PC-3 (cell line): ENCODE measurements at regions not wholly inside any gene's neighbourhood (a gene's known extent, or its start where the extent isn't known, plus 50 kb on each side); places are given as distances from the start of the nearest gene placed in this dataset.

ENCODE experiments used
- ATAC-seq: fragments of 200-7000 bp; cut with Tn5 transposase; 2 replicates; pipeline ENCODE4 v1.9.1; 2020; ENCODE audit warnings: mild to moderate bottlenecking, moderate library complexity
- BruUV-seq: library from RNA; stranded (reverse); fragments of 400-500 nt; replicated peaks from 2 replicates; lab custom pipeline; 2021; lab: Mats Ljungman, UMichigan
- CTCF ChIA-PET: fragments of 300-600 bp; sonication (Branson Sonifier 250); formaldehyde crosslinking; loops from one replicate; lab custom pipeline; 2022; ENCODE audit warnings: antibody characterized with exemption; lab: Charles Lee
- POLR2A ChIA-PET: fragments of 300-600 bp; sonication (Branson Sonifier 250); formaldehyde crosslinking; loops from one replicate; lab custom pipeline; 2022; ENCODE audit warnings: antibody characterized with exemption; ENCODE audit not compliant: unreplicated experiment; lab: Charles Lee
- DNase-seq: peaks from one replicate; pipeline ENCODE4 v3.0.0-alpha.2; 2015
- H2AFZ ChIP-seq: fragments of 300-600 bp; sonication (generic); 2 replicates; pipeline ENCODE4 v1.6.0; 2016; ENCODE audit warnings: antibody characterized with exemption, low read length
- H3F3A ChIP-seq: fragments of 300-600 bp; sonication (generic); one replicate; pipeline ENCODE4 v1.6.0; 2017; ENCODE audit warnings: antibody characterized with exemption, low read length, control low read depth, mild to moderate bottlenecking; ENCODE audit not compliant: unreplicated experiment
- H3K27ac ChIP-seq: fragments of 300-600 bp; sonication (generic); 2 replicates; pipeline ENCODE4 v1.5.1; 2016; ENCODE audit warnings: mild to moderate bottlenecking, low read length
- H3K27me3 ChIP-seq: fragments of 300-600 bp; sonication (generic); 2 replicates; pipeline ENCODE4 v1.6.1; 2016; ENCODE audit warnings: low read length, mixed read lengths
- H3K36me3 ChIP-seq: fragments of 300-600 bp; sonication (generic); 2 replicates; pipeline ENCODE4 v1.6.1; 2016; ENCODE audit warnings: low read depth, mixed run types, low read length, mixed read lengths
- H3K4me1 ChIP-seq: fragments of 300-600 bp; sonication (generic); 2 replicates; pipeline ENCODE4 v1.5.1; 2016; ENCODE audit warnings: low read length; ENCODE audit not compliant: insufficient read depth
- H3K4me2 ChIP-seq: fragments of 300-600 bp; sonication (generic); 2 replicates; pipeline ENCODE4 v1.6.0; 2016; ENCODE audit warnings: low read length
- H3K4me3 ChIP-seq: fragments of 300-600 bp; sonication (generic); 2 replicates; pipeline ENCODE4 v1.5.1; 2016; ENCODE audit warnings: mild to moderate bottlenecking, low read length, mixed read lengths
- H3K79me2 ChIP-seq: fragments of 300-600 bp; sonication (generic); 2 replicates; pipeline ENCODE4 v1.6.1; 2017; ENCODE audit warnings: low read length, mixed read lengths
- H3K9ac ChIP-seq: fragments of 300-600 bp; sonication (generic); 2 replicates; pipeline ENCODE4 v1.6.0; 2016; ENCODE audit warnings: mild to moderate bottlenecking, low read length
- H3K9me2 ChIP-seq: fragments of 300-600 bp; sonication (generic); replicated peaks from 2 replicates; pipeline ENCODE4 v1.6.1; 2016; ENCODE audit warnings: mixed run types, low read length, mixed read lengths
- H3K9me3 ChIP-seq: fragments of 300-600 bp; sonication (generic); 2 replicates; pipeline ENCODE4 v1.6.1; 2016; ENCODE audit warnings: low read length, mixed read lengths
- H4K20me1 ChIP-seq: fragments of 300-600 bp; sonication (generic); 2 replicates; pipeline ENCODE4 v1.6.1; 2016; ENCODE audit warnings: low read length, mixed read lengths
- EZH2 ChIP-seq: fragments of 300-600 bp; sonication (generic); IDR thresholded peaks from one replicate; pipeline ENCODE4 v1.6.1; 2017; ENCODE audit warnings: antibody characterized with exemption, mild to moderate bottlenecking, low read length; ENCODE audit not compliant: unreplicated experiment
- EZH2phosphoT487 ChIP-seq: fragments of 300-600 bp; sonication (generic); IDR thresholded peaks from 2 replicates; pipeline ENCODE4 v1.6.1; 2018; ENCODE audit warnings: mild to moderate bottlenecking, antibody characterized with exemption, low read length, borderline replicate concordance
- intact Hi-C: fragments of 100-400 bp; cut with micrococcal nuclease; formaldehyde crosslinking; loops from 2 replicates; pipeline ENCODE4 v1.9.0; 2023
- TF ChIP-seq, protein P1 (sequence below): fragments of 300-600 bp; sonication (generic); conservative IDR thresholded peaks from 2 replicates; pipeline ENCODE4 v1.5.1; 2017; ENCODE audit warnings: antibody characterized with exemption, low read depth, mild to moderate bottlenecking, low read length

DNA sequence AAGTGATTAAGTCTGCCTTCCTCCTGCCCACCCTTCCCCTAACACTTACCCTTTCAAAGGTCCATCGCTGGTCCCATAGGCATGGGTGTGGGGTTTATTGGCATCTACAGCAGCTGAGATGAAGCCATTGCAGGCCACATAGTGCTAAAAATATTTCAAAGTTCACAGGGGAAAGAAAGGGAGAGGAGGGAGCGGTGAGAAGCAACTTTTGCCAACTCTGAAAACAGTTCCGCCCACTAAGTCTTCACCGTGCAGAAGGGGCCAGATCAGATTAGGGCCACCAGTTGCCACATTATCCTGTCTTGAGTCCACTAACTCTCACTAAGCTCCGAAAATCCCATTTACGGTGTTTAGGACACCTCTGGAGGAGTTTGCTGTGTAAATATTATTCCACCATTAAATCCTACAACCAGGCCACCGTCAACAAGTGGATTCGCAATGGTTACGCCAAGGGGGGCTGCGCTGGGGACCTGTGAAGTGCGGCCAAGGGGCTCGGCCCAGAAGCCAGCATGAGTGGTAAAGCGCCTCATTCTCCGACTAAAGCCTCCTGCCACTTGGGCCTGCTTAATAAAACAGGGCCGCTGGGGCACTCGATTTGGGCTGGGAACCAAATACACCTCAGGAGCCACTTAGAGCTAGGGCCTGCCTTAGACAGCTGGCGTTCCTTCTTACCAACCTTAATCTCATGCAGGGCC, 534.9 kb downstream of the MIAT start:
- POLR2A ChIA-PET, result no interaction called here
- Histone ChIP-seq H3K36me3 (no peaks in the 10 kb centered on the region), H3K79me2 (no peaks in the 10 kb centered on the region), H3K4me3 (no peak overlapping the region), H3K27ac (no peak overlapping the region), H2AFZ (no peak overlapping the region), H4K20me1 (no peaks in the 10 kb centered on the region), H3K4me1 (no peaks in the 10 kb centered on the region), H3K9me2 (no peaks in the 10 kb centered on the region), H3K27me3 (peaks cover 5% of the 10 kb centered on the region; the same call in 1 of the 2 replicates), H3K9ac (no peak overlapping the region), H3F3A (no peaks in the 10 kb centered on the region), H3K9me3 (no peaks in the 10 kb centered on the region), H3K4me2 (no peak overlapping the region)
- no peak for DNase-seq
- ATAC-seq, result no peak
- CTCF ChIA-PET, result no interaction called here
- no peak for TF ChIP-seq EZH2phosphoT487
- TF ChIP-seq, protein P1, sequence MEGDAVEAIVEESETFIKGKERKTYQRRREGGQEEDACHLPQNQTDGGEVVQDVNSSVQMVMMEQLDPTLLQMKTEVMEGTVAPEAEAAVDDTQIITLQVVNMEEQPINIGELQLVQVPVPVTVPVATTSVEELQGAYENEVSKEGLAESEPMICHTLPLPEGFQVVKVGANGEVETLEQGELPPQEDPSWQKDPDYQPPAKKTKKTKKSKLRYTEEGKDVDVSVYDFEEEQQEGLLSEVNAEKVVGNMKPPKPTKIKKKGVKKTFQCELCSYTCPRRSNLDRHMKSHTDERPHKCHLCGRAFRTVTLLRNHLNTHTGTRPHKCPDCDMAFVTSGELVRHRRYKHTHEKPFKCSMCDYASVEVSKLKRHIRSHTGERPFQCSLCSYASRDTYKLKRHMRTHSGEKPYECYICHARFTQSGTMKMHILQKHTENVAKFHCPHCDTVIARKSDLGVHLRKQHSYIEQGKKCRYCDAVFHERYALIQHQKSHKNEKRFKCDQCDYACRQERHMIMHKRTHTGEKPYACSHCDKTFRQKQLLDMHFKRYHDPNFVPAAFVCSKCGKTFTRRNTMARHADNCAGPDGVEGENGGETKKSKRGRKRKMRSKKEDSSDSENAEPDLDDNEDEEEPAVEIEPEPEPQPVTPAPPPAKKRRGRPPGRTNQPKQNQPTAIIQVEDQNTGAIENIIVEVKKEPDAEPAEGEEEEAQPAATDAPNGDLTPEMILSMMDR, result no peak
- TF ChIP-seq EZH2, result no peak
- intact Hi-C loops, result no loop called here
- no TSS peak for BruUV-seq

DNA sequence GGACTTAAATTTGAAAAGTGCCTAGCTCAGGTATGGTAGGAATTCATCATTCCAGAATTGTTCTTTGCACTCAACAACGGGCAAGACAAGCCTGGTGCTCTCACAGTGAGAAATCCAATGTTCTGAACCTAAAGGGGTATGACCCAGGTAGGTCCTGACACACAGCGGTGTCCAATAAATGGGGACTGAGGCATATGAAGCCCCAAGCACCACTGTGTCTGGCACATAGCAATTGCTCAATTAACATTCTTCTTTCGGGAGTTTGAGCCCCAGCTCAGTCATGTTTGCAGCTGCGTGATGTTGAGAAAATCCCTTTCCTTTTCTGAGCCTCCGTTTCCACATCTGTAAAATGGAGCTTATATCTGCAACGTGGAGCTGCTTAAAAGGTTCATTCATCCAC, 535.8 kb downstream of the MIAT start:
- TF ChIP-seq, protein P1, result no peak
- TF ChIP-seq EZH2 (no peak), EZH2phosphoT487 (no peak)

DNA sequence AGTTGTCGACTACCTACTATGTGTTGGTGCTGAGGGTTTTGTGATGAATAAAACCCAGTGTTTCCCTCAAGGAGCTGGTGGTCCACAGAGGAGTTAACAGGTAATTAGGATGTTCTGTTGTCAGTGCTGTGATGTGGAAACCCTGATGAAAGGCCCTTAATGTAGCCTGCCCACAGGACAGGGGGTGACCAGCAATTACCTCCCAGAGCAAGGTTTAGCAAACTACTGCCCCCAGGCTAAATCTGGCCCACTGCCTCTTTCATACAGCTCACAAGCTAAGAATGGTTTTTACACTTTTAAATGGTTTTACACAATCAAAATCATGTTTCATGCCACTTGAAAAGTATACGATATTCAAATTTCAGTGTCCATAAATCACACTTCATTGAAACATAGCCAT, 536.2 kb downstream of the MIAT start:
- intact Hi-C loops, result no loop called here
- H3K4me3 ChIP-seq, result no peak overlapping the region
- H3K36me3 ChIP-seq, result no peaks in the 10 kb centered on the region
- no peaks in the 10 kb centered on the region for H3K9me2 ChIP-seq
- no peaks in the 10 kb centered on the region for H3F3A ChIP-seq
- H3K9me3 ChIP-seq, result no peaks in the 10 kb centered on the region
- peaks cover 5% of the 10 kb centered on the region; the same call in 1 of the 2 replicates for H3K27me3 ChIP-seq
- ChIA-PET CTCF (no interaction called here), POLR2A (no interaction called here)
- no peaks in the 10 kb centered on the region for H3K79me2 ChIP-seq
- ATAC-seq (no peak), DNase-seq (no peak)
- BruUV-seq, result no TSS peak
- H2AFZ ChIP-seq, result no peak overlapping the region
- H3K4me1 ChIP-seq, result no peaks in the 10 kb centered on the region
- H3K9ac ChIP-seq, result no peak overlapping the region
- no peak overlapping the region for H3K4me2 ChIP-seq
- no peak overlapping the region for H3K27ac ChIP-seq
- no peaks in the 10 kb centered on the region for H4K20me1 ChIP-seq
- TF ChIP-seq, protein P1, result no peak
- TF ChIP-seq EZH2 (no peak), EZH2phosphoT487 (no peak)

More for the DNA sequence above, 535.8 kb downstream of the MIAT start:
- Histone ChIP-seq H3K79me2 (no peaks in the 10 kb centered on the region), H3K27me3 (peaks cover 5% of the 10 kb centered on the region; the same call in 1 of the 2 replicates), H3K4me3 (no peak overlapping the region), H3K9me3 (no peaks in the 10 kb centered on the region), H3F3A (no peaks in the 10 kb centered on the region), H3K9me2 (no peaks in the 10 kb centered on the region), H4K20me1 (no peaks in the 10 kb centered on the region), H3K36me3 (no peaks in the 10 kb centered on the region), H3K4me1 (no peaks in the 10 kb centered on the region), H3K4me2 (no peak overlapping the region), H3K9ac (no peak overlapping the region), H3K27ac (no peak overlapping the region), H2AFZ (no peak overlapping the region)
- ATAC-seq (no peak), DNase-seq (no peak)
- intact Hi-C loops, result no loop called here
- CTCF ChIA-PET, result no interaction called here
- POLR2A ChIA-PET, result no interaction called here
- BruUV-seq, result no TSS peak
